ENCODE measurements at regions not wholly inside any gene's neighbourhood (a gene's known extent, or its start where the extent isn't known, plus 50 kb on each side); places are given as distances from the start of the nearest gene placed in this dataset.

- TF ChIP-seq CTCF (IDR thresholded peaks at IDR 0.05) (no peak), POLR2A (IDR thresholded peaks at IDR 0.05) (no peak), EP300 (IDR thresholded peaks at IDR 0.05) (no peak)
Measured at GRCh38 chr10:54909165-54909564, 108.1 kb upstream of the PCDH15 start.

Data from ovary (tissue), 3 donors.